ENCODE measurements at regions not wholly inside any gene's neighbourhood (a gene's known extent, or its start where the extent isn't known, plus 50 kb on each side); places are given as distances from the start of the nearest gene placed in this dataset.

DNA sequence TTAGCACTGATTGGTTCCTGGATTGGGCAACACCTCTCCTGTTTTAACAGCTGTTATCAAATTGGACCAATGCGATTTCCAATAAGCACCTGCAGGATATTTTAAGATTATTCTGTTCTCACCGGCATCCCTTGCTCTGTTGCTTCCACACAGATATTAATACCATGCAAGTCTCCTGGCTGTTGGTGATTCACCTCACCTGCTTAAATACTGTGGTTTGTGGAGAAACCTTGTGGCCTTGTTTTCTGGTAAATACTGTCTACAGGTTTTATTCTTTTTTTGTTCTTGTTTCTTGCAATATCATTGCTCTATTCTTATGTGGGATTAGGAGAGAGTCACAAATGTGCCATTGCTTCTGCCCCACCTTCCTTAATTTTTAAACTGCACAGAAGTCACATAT, 448.1 kb upstream of the NXPH2 start:
- H3K27me3 ChIP-seq (ENCODE audit: control insufficient read depth in 2 of 2, insufficient read depth in 1 of 2, low read length in 1 of 2): no peaks in the 10 kb centered on the region
- WGBS: 89% methylated on average over 2 of the region's 2 CpGs
- H3K9me3 ChIP-seq (ENCODE audit: control insufficient read depth in 2 of 2, insufficient read depth in 1 of 2, low read length in 1 of 2): no peaks in the 10 kb centered on the region
- H3K4me3 ChIP-seq (ENCODE audit: low read length in 2 of 2): no peak overlapping the region
- H3K36me3 ChIP-seq (ENCODE audit: control insufficient read depth in 2 of 2, insufficient read depth in 2 of 2, low read length in 1 of 2): no peaks in the 10 kb centered on the region
- DNase-seq (ENCODE audit: low read depth in 6 of 9, low spot score in 9 of 9): no peak
- H3K4me1 ChIP-seq (ENCODE audit: control insufficient read depth in 2 of 2, insufficient read depth in 2 of 2, low read length in 2 of 2): no peaks in the 10 kb centered on the region
- H3K27ac ChIP-seq (ENCODE audit: low read depth in 1 of 2, low read length in 1 of 2): no peak overlapping the region

DNA sequence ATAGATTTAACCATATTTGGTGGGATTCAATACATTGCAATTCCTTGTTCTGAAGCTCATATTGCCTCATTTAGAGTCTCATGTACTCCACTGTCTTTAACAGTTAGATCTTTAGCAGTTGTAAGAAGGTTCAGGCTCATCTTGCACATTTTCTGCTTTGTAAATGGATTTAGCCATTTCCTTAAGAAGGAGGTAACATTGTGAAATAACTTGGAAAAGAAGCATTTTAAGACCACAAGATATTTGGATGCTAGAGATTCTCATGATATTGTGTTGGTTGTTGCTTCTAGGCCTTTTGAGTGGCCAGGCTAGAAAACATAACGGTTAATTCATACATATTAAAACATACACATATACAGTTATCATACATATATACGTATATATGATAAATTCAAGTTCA, 445.8 kb upstream of the NXPH2 start:
- no peaks in the 10 kb centered on the region for H3K4me1 ChIP-seq (ENCODE audit: control insufficient read depth in 2 of 2, insufficient read depth in 2 of 2, low read length in 2 of 2)
- H3K27ac ChIP-seq (ENCODE audit: low read depth in 1 of 2, low read length in 1 of 2): no peak overlapping the region
- H3K36me3 ChIP-seq (ENCODE audit: control insufficient read depth in 2 of 2, insufficient read depth in 2 of 2, low read length in 1 of 2): no peaks in the 10 kb centered on the region
- no peaks in the 10 kb centered on the region for H3K27me3 ChIP-seq (ENCODE audit: control insufficient read depth in 2 of 2, insufficient read depth in 1 of 2, low read length in 1 of 2)
- H3K4me3 ChIP-seq (ENCODE audit: low read length in 2 of 2): no peak overlapping the region
- no peaks in the 10 kb centered on the region for H3K9me3 ChIP-seq (ENCODE audit: control insufficient read depth in 2 of 2, insufficient read depth in 1 of 2, low read length in 1 of 2)
- no peak for DNase-seq (ENCODE audit: low read depth in 6 of 9, low spot score in 9 of 9)
- WGBS: 90% methylated on average over 2 of the region's 2 CpGs

DNA sequence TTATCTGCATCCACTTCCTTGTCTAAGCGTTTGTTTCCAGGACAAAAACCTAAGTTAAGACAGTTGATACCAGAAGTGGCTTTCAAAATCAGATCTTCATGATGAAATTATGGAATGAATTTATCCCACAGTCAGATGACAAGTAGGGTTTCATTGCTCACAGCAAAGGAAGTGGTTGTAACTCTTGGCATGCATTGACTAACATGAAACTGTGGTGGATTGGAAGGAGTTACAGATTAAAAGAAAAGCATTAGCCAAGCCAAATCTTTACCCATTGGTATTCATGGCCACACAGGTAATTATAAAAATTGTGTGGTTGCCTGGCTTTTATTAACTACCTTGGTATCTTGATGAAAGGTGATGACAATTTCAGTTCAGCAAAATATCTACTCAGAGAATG, 438.0 kb upstream of the NXPH2 start:
- H3K4me3 ChIP-seq (ENCODE audit: low read length in 2 of 2): no peak overlapping the region
- no peaks in the 10 kb centered on the region for H3K4me1 ChIP-seq (ENCODE audit: control insufficient read depth in 2 of 2, insufficient read depth in 2 of 2, low read length in 2 of 2)
- H3K36me3 ChIP-seq (ENCODE audit: control insufficient read depth in 2 of 2, insufficient read depth in 2 of 2, low read length in 1 of 2): no peaks in the 10 kb centered on the region
- 90% methylated on average over 1 of the region's 1 CpG for WGBS
- H3K9me3 ChIP-seq (ENCODE audit: control insufficient read depth in 2 of 2, insufficient read depth in 1 of 2, low read length in 1 of 2): no peaks in the 10 kb centered on the region
- no peaks in the 10 kb centered on the region for H3K27me3 ChIP-seq (ENCODE audit: control insufficient read depth in 2 of 2, insufficient read depth in 1 of 2, low read length in 1 of 2)
- DNase-seq (ENCODE audit: low read depth in 6 of 9, low spot score in 9 of 9): no peak
- H3K27ac ChIP-seq (ENCODE audit: low read depth in 1 of 2, low read length in 1 of 2): no peak overlapping the region

GRCh38 chr2:139217641-139218040, 437.5 kb upstream of the NXPH2 start:
- DNase-seq (ENCODE audit: low read depth in 6 of 9, low spot score in 9 of 9): no peak
- Histone ChIP-seq H3K27ac (ENCODE audit: low read depth in 1 of 2, low read length in 1 of 2) (no peak overlapping the region), H3K4me3 (ENCODE audit: low read length in 2 of 2) (no peak overlapping the region), H3K27me3 (ENCODE audit: control insufficient read depth in 2 of 2, insufficient read depth in 1 of 2, low read length in 1 of 2) (no peaks in the 10 kb centered on the region), H3K36me3 (ENCODE audit: control insufficient read depth in 2 of 2, insufficient read depth in 2 of 2, low read length in 1 of 2) (no peaks in the 10 kb centered on the region), H3K9me3 (ENCODE audit: control insufficient read depth in 2 of 2, insufficient read depth in 1 of 2, low read length in 1 of 2) (no peaks in the 10 kb centered on the region), H3K4me1 (ENCODE audit: control insufficient read depth in 2 of 2, insufficient read depth in 2 of 2, low read length in 2 of 2) (no peaks in the 10 kb centered on the region)
- WGBS: 86% methylated on average over 3 of the region's 3 CpGs

DNA sequence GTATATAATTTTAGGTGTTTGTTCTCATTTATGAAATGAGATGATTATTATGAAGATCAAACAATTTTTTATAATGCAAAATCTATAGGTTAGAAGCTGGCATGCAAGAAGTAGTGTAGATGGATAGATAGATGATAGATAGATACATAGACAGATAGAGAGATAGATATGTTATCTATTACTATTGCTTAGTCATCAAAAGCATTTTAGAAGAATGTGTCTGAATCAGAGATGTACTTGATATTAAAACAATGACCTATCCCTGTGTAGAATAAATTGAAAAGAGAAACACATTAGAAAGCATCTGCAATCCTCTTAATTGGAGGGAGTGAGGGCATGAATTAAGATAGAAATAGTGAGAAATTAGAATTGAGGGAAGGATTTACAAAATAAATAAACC, 436.2 kb upstream of the NXPH2 start:
- no peaks in the 10 kb centered on the region for H3K27me3 ChIP-seq (ENCODE audit: control insufficient read depth in 2 of 2, insufficient read depth in 1 of 2, low read length in 1 of 2)
- no peak overlapping the region for H3K4me3 ChIP-seq (ENCODE audit: low read length in 2 of 2)
- DNase-seq (ENCODE audit: low read depth in 6 of 9, low spot score in 9 of 9): no peak
- no peak overlapping the region for H3K27ac ChIP-seq (ENCODE audit: low read depth in 1 of 2, low read length in 1 of 2)
- no peaks in the 10 kb centered on the region for H3K4me1 ChIP-seq (ENCODE audit: control insufficient read depth in 2 of 2, insufficient read depth in 2 of 2, low read length in 2 of 2)
- no peaks in the 10 kb centered on the region for H3K36me3 ChIP-seq (ENCODE audit: control insufficient read depth in 2 of 2, insufficient read depth in 2 of 2, low read length in 1 of 2)
- no peaks in the 10 kb centered on the region for H3K9me3 ChIP-seq (ENCODE audit: control insufficient read depth in 2 of 2, insufficient read depth in 1 of 2, low read length in 1 of 2)

- no peaks in the 10 kb centered on the region for H3K36me3 ChIP-seq (ENCODE audit: control insufficient read depth in 2 of 2, insufficient read depth in 2 of 2, low read length in 1 of 2)
- WGBS: 90% methylated on average over 2 of the region's 2 CpGs
- no peak for DNase-seq (ENCODE audit: low read depth in 6 of 9, low spot score in 9 of 9)
These were observed 434.6 kb upstream of the NXPH2 start for GRCh38 chr2:139214801-139215200.

DNA sequence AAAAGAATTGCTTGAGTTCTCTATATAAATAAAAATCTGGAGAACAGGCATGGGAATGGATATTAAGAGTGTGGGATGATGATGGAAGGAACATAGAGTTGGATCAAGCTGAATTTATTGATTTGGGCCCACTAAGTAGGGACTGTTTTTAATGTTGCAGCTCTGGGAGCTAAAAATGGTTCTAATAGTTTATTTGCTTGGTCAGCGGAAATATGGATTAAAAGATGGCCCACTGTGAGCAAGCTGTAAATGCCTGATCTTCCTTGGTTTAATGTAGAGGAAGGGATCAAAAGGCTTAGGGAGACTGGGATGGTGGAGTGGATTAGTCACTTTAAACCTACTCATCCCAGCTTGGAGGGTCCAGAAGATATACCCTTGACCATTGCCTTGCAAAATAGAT, 429.4 kb upstream of the NXPH2 start:
- DNase-seq (ENCODE audit: low read depth in 6 of 9, low spot score in 9 of 9): no peak

More at GRCh38 chr2:139214801-139215200, 434.6 kb upstream of the NXPH2 start:
- Histone ChIP-seq H3K27me3 (ENCODE audit: control insufficient read depth in 2 of 2, insufficient read depth in 1 of 2, low read length in 1 of 2) (no peaks in the 10 kb centered on the region), H3K27ac (ENCODE audit: low read depth in 1 of 2, low read length in 1 of 2) (no peak overlapping the region), H3K4me3 (ENCODE audit: low read length in 2 of 2) (no peak overlapping the region), H3K4me1 (ENCODE audit: control insufficient read depth in 2 of 2, insufficient read depth in 2 of 2, low read length in 2 of 2) (no peaks in the 10 kb centered on the region), H3K9me3 (ENCODE audit: control insufficient read depth in 2 of 2, insufficient read depth in 1 of 2, low read length in 1 of 2) (no peaks in the 10 kb centered on the region)

GRCh38 chr2:139201516-139201915, 421.3 kb upstream of the NXPH2 start:
- 89% methylated on average over 2 of the region's 2 CpGs for WGBS
- no peak overlapping the region for H3K27ac ChIP-seq (ENCODE audit: low read depth in 1 of 2, low read length in 1 of 2)
- no peaks in the 10 kb centered on the region for H3K36me3 ChIP-seq (ENCODE audit: control insufficient read depth in 2 of 2, insufficient read depth in 2 of 2, low read length in 1 of 2)
- no peak overlapping the region for H3K4me3 ChIP-seq (ENCODE audit: low read length in 2 of 2)
- no peaks in the 10 kb centered on the region for H3K9me3 ChIP-seq (ENCODE audit: control insufficient read depth in 2 of 2, insufficient read depth in 1 of 2, low read length in 1 of 2)
- no peaks in the 10 kb centered on the region for H3K27me3 ChIP-seq (ENCODE audit: control insufficient read depth in 2 of 2, insufficient read depth in 1 of 2, low read length in 1 of 2)
- DNase-seq (ENCODE audit: low read depth in 6 of 9, low spot score in 9 of 9): no peak
- H3K4me1 ChIP-seq (ENCODE audit: control insufficient read depth in 2 of 2, insufficient read depth in 2 of 2, low read length in 2 of 2): no peaks in the 10 kb centered on the region

More for the DNA sequence above, 429.4 kb upstream of the NXPH2 start:
- Histone ChIP-seq H3K36me3 (ENCODE audit: control insufficient read depth in 2 of 2, insufficient read depth in 2 of 2, low read length in 1 of 2) (no peaks in the 10 kb centered on the region), H3K4me1 (ENCODE audit: control insufficient read depth in 2 of 2, insufficient read depth in 2 of 2, low read length in 2 of 2) (no peaks in the 10 kb centered on the region), H3K27ac (ENCODE audit: low read depth in 1 of 2, low read length in 1 of 2) (no peak overlapping the region), H3K9me3 (ENCODE audit: control insufficient read depth in 2 of 2, insufficient read depth in 1 of 2, low read length in 1 of 2) (no peaks in the 10 kb centered on the region), H3K4me3 (ENCODE audit: low read length in 2 of 2) (no peak overlapping the region), H3K27me3 (ENCODE audit: control insufficient read depth in 2 of 2, insufficient read depth in 1 of 2, low read length in 1 of 2) (no peaks in the 10 kb centered on the region)
- 100% methylated on average over 1 of the region's 1 CpG for WGBS

GRCh38 chr2:139196754-139197153, 416.6 kb upstream of the NXPH2 start:
- Histone ChIP-seq H3K27me3 (ENCODE audit: control insufficient read depth in 2 of 2, insufficient read depth in 1 of 2, low read length in 1 of 2) (no peaks in the 10 kb centered on the region), H3K27ac (ENCODE audit: low read depth in 1 of 2, low read length in 1 of 2) (no peak overlapping the region), H3K4me1 (ENCODE audit: control insufficient read depth in 2 of 2, insufficient read depth in 2 of 2, low read length in 2 of 2) (no peaks in the 10 kb centered on the region), H3K9me3 (ENCODE audit: control insufficient read depth in 2 of 2, insufficient read depth in 1 of 2, low read length in 1 of 2) (no peaks in the 10 kb centered on the region), H3K36me3 (ENCODE audit: control insufficient read depth in 2 of 2, insufficient read depth in 2 of 2, low read length in 1 of 2) (no peaks in the 10 kb centered on the region), H3K4me3 (ENCODE audit: low read length in 2 of 2) (no peak overlapping the region)
- 86% methylated on average over 4 of the region's 4 CpGs for WGBS
- no peak for DNase-seq (ENCODE audit: low read depth in 6 of 9, low spot score in 9 of 9)

GRCh38 chr2:139194546-139194945, 414.4 kb upstream of the NXPH2 start:
- Histone ChIP-seq H3K36me3 (ENCODE audit: control insufficient read depth in 2 of 2, insufficient read depth in 2 of 2, low read length in 1 of 2) (no peaks in the 10 kb centered on the region), H3K9me3 (ENCODE audit: control insufficient read depth in 2 of 2, insufficient read depth in 1 of 2, low read length in 1 of 2) (no peaks in the 10 kb centered on the region), H3K27me3 (ENCODE audit: control insufficient read depth in 2 of 2, insufficient read depth in 1 of 2, low read length in 1 of 2) (no peaks in the 10 kb centered on the region), H3K4me3 (ENCODE audit: low read length in 2 of 2) (no peak overlapping the region), H3K27ac (ENCODE audit: low read depth in 1 of 2, low read length in 1 of 2) (no peak overlapping the region), H3K4me1 (ENCODE audit: control insufficient read depth in 2 of 2, insufficient read depth in 2 of 2, low read length in 2 of 2) (no peaks in the 10 kb centered on the region)
- no peak for DNase-seq (ENCODE audit: low read depth in 6 of 9, low spot score in 9 of 9)
- WGBS: 87% methylated on average over 7 of the region's 7 CpGs

Data from thymus (tissue), 11 donors.